ENCODE measurements at regions not wholly inside any gene's neighbourhood (a gene's known extent, or its start where the extent isn't known, plus 50 kb on each side); places are given as distances from the start of the nearest gene placed in this dataset.

DNA sequence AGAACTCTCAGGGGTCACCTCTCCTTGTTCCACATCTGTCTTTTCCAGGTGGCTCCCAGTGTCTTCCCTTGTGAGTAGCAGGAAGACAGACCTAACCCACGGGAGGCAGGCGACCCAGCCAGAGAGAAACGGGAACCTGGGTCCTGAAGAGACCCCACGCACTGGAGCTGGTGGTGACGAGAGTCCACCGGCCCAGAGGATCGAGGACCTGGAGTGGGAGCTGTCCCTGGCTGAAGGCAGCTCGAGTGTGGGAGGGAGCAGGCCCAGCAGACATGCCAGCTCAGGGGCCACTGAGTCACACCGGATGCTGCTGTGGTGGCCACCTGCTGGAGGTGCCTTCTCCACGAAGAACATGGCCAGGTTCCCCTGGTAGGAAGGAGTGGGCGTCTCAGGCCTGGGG, 66.5 kb upstream of the ATP12A start:
- Histone ChIP-seq H3K4me1 (ENCODE audit: control insufficient read depth in 1 of 2, insufficient read depth in 2 of 2, low read depth in 1 of 2, low read length in 1 of 2) (no peaks in the 10 kb centered on the region), H2AFZ (ENCODE audit: low read depth) (no peak overlapping the region), H3F3A (replicated peaks; ENCODE audit: insufficient read depth) (no peaks in the 10 kb centered on the region), H3K9me3 (no peaks in the 10 kb centered on the region), H4K20me1 (ENCODE audit: insufficient read depth) (no peaks in the 10 kb centered on the region), H3K79me2 (ENCODE audit: insufficient read depth) (no peaks in the 10 kb centered on the region), H3K9ac (no peak overlapping the region), H3K36me3 (replicated peaks in 1 of 2; ENCODE audit: control insufficient read depth in 1 of 2, insufficient read depth in 2 of 2, low read length in 1 of 2) (no peaks in the 10 kb centered on the region), H3K9me2 (no peaks in the 10 kb centered on the region), H3K27me3 (ENCODE audit: insufficient read depth) (no peaks in the 10 kb centered on the region), H3K4me2 (no peak overlapping the region), H3K27ac (ENCODE audit: low read depth in 2 of 2, low read length in 1 of 2) (no peak overlapping the region), H3K4me3 (ENCODE audit: low read depth in 2 of 2, low read length in 1 of 2) (no peak overlapping the region)
- no peak for TF ChIP-seq RFX5 (IDR thresholded peaks at IDR 0.05; ENCODE audit: low read length)
- no peak for TF ChIP-seq FOSL2 (IDR thresholded peaks at IDR 0.05; ENCODE audit: borderline replicate concordance, low read depth)
- TF ChIP-seq TAF1 (IDR thresholded peaks at IDR 0.05; ENCODE audit: borderline replicate concordance, low read depth, low read length), result no peak
- no peak for TF ChIP-seq FOXJ3 (CRISPR knock-in tag; IDR thresholded peaks at IDR 0.05)
- no peak for TF ChIP-seq RXRA (IDR thresholded peaks at IDR 0.05; ENCODE audit: borderline replicate concordance, low read depth)
- no peak for TF ChIP-seq MXI1 (IDR thresholded peaks at IDR 0.05; ENCODE audit: low read depth, low read length)
- TF ChIP-seq EP300 (IDR thresholded peaks at IDR 0.05; ENCODE audit: borderline replicate concordance in 1 of 2, low read depth in 1 of 2, low read length in 1 of 2), result no peak
- TF ChIP-seq TEAD4 (IDR thresholded peaks at IDR 0.05; ENCODE audit: borderline replicate concordance, insufficient read depth), result no peak
- TF ChIP-seq MEF2A (IDR thresholded peaks at IDR 0.05; ENCODE audit: borderline replicate concordance, low read depth), result no peak
- TF ChIP-seq, protein P1, sequence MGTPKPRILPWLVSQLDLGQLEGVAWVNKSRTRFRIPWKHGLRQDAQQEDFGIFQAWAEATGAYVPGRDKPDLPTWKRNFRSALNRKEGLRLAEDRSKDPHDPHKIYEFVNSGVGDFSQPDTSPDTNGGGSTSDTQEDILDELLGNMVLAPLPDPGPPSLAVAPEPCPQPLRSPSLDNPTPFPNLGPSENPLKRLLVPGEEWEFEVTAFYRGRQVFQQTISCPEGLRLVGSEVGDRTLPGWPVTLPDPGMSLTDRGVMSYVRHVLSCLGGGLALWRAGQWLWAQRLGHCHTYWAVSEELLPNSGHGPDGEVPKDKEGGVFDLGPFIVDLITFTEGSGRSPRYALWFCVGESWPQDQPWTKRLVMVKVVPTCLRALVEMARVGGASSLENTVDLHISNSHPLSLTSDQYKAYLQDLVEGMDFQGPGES (IDR thresholded peaks at IDR 0.05; ENCODE audit: low read depth, low read length), result no peak
- TF ChIP-seq GABPA (IDR thresholded peaks at IDR 0.05; ENCODE audit: low read depth), result no peak
- TF ChIP-seq SMC3 (IDR thresholded peaks at IDR 0.05; ENCODE audit: low read depth, low read length), result no peak
- TF ChIP-seq, protein P2, sequence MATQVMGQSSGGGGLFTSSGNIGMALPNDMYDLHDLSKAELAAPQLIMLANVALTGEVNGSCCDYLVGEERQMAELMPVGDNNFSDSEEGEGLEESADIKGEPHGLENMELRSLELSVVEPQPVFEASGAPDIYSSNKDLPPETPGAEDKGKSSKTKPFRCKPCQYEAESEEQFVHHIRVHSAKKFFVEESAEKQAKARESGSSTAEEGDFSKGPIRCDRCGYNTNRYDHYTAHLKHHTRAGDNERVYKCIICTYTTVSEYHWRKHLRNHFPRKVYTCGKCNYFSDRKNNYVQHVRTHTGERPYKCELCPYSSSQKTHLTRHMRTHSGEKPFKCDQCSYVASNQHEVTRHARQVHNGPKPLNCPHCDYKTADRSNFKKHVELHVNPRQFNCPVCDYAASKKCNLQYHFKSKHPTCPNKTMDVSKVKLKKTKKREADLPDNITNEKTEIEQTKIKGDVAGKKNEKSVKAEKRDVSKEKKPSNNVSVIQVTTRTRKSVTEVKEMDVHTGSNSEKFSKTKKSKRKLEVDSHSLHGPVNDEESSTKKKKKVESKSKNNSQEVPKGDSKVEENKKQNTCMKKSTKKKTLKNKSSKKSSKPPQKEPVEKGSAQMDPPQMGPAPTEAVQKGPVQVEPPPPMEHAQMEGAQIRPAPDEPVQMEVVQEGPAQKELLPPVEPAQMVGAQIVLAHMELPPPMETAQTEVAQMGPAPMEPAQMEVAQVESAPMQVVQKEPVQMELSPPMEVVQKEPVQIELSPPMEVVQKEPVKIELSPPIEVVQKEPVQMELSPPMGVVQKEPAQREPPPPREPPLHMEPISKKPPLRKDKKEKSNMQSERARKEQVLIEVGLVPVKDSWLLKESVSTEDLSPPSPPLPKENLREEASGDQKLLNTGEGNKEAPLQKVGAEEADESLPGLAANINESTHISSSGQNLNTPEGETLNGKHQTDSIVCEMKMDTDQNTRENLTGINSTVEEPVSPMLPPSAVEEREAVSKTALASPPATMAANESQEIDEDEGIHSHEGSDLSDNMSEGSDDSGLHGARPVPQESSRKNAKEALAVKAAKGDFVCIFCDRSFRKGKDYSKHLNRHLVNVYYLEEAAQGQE (IDR thresholded peaks at IDR 0.05; ENCODE audit: low read depth, low read length), result no peak
- TF ChIP-seq POLR2AphosphoS5 (IDR thresholded peaks at IDR 0.05; ENCODE audit: low read depth, low read length), result no peak
- TF ChIP-seq, protein P3, sequence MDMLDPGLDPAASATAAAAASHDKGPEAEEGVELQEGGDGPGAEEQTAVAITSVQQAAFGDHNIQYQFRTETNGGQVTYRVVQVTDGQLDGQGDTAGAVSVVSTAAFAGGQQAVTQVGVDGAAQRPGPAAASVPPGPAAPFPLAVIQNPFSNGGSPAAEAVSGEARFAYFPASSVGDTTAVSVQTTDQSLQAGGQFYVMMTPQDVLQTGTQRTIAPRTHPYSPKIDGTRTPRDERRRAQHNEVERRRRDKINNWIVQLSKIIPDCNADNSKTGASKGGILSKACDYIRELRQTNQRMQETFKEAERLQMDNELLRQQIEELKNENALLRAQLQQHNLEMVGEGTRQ (IDR thresholded peaks at IDR 0.05; ENCODE audit: borderline replicate concordance, low read depth, low read length), result no peak
- CTCF ChIA-PET, result no interaction called here
- POLR2A ChIA-PET, result no interaction called here
- no peak for DNase-seq
- 42% methylated on average over 11 of the region's 11 CpGs for WGBS (ENCODE audit: low lambda C conversion rate)
